ENCODE measurements at regions not wholly inside any gene's neighbourhood (a gene's known extent, or its start where the extent isn't known, plus 50 kb on each side); places are given as distances from the start of the nearest gene placed in this dataset.

DNA sequence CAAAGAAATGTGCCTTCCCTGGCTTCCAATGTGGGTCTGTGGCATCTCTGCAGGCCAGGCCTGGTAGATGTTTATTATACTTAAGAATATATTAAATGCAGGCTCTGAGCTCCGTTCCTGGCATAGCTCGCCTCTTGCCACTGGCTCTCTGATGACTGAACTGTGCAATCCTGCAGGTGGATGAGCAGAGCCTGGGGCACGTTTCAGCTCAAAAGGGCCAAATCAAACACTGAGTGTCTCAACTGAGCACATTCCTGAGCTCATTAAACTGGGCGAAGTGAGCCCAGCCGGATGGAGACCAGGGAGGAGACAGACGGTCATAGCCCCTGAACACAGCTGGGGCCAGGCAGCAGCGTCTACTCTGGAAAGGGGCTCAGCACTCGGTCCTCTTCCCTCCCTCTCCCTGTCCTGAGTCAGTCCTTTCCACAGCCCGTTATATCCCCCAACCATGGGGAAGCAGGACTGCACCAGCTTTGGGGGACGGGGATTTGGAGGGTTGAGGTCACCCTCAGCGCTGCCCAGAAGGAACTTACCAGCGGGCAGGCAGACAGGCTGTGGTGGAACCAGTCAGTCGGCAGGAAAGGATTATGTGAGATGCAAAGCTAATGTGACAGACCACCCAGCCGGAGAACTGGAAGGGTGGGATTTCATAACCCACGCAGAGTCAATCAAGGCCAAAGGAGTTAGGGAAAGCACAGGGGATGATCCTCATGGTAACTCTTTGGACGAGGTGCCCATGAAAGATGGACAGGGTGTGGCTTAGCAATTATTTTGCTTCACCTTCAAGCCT, 77.4 kb upstream of the ANKRD34C start:
- intact Hi-C loops (cut with DNase I): no loop called here
- H3K4me1 ChIP-seq: no peaks in the 10 kb centered on the region
- no peaks in the 10 kb centered on the region for H3K9me3 ChIP-seq
- no peak overlapping the region for H3K4me3 ChIP-seq
- ATAC-seq: no peak
- no peak overlapping the region for H3K27ac ChIP-seq
- TF ChIP-seq CTCF (IDR thresholded peaks at IDR 0.05): no peak
- H3K27me3 ChIP-seq (ENCODE audit: insufficient read depth in 3 of 3, low read length in 2 of 3): peaks cover 0 to 51% (median 9%) of the 10 kb centered on the region in 3 donors
- no peak for DNase-seq
- 33 to 44% (median 37%) methylated on average over 16 of the region's 16 CpGs for whole genome bisulfite sequencing, 3 donors
- no peaks in the 10 kb centered on the region for H3K36me3 ChIP-seq (ENCODE audit: insufficient read depth in 1 of 2, low read depth in 1 of 2)

- 83 to 88% (median 84%) methylated on average over 6 of the region's 6 CpGs for WGBS, 3 donors
- Histone ChIP-seq H3K4me1 (no peaks in the 10 kb centered on the region), H3K27me3 (ENCODE audit: insufficient read depth in 3 of 3, low read length in 2 of 3) (peaks cover 0 to 18% (median 2%) of the 10 kb centered on the region in 3 donors), H3K4me3 (no peak overlapping the region), H3K9me3 (no peaks in the 10 kb centered on the region), H3K36me3 (ENCODE audit: insufficient read depth in 1 of 2, low read depth in 1 of 2) (no peaks in the 10 kb centered on the region), H3K27ac (no peak overlapping the region)
- no peak for TF ChIP-seq CTCF (IDR thresholded peaks at IDR 0.05)
- ATAC-seq (no peak), DNase-seq (no peak)
- intact Hi-C loops (cut with DNase I): no loop called here
These were observed 84.1 kb upstream of the ANKRD34C start for GRCh38 chr15:79198461-79198860.

DNA sequence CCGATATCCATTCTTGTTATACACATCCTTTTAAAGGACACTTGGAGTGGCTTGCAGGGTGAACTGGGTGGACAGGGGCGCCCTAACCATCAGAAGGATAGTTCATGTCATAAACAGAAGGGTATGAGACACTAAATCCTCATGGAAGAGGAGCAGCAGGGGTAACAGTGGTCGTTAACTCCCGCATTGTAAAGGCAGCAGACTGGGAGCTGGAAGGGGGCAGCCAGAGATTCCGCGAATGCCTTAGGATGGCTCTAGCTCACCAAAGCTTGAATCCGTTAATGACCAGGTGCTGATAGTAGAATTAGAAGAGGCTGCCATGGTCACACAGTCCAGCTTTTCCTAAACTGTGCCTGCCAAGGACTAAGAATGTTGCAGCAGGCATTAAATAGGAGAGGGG, 85.2 kb upstream of the ANKRD34C start:
- ATAC-seq (no peak), DNase-seq (no peak)
- H3K36me3 ChIP-seq (ENCODE audit: insufficient read depth in 1 of 2, low read depth in 1 of 2): no peaks in the 10 kb centered on the region
- no peak overlapping the region for H3K4me3 ChIP-seq
- 50 to 62% (median 61%) methylated on average over 7 of the region's 7 CpGs for WGBS, 3 donors
- TF ChIP-seq CTCF (IDR thresholded peaks at IDR 0.05): no peak
- peaks cover 0 to 17% (median 2%) of the 10 kb centered on the region in 3 donors for H3K27me3 ChIP-seq (ENCODE audit: insufficient read depth in 3 of 3, low read length in 2 of 3)
- no peaks in the 10 kb centered on the region for H3K9me3 ChIP-seq
- intact Hi-C loops (cut with DNase I): no loop called here
- no peaks in the 10 kb centered on the region for H3K4me1 ChIP-seq
- no peak overlapping the region for H3K27ac ChIP-seq

DNA sequence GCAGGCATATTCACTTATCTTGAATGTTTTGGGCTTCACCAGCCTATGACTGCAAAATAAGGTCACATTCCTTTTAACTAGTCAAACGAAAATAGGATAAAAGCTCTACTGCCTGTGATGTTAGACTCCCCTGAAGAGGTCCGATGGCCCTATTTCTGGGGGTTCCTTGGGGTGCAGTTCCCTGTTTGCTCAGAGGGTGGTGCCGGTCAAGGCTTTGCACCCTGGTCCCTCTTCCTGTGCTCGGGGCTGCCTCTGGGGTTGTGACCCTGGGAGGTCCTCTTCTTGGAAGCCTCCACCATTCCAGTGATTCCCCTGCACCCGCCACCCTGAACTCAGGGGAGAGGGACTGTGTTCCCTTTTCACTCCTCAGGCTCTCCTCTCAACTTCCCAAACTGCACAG, 86.7 kb upstream of the ANKRD34C start:
- Histone ChIP-seq H3K9me3 (no peaks in the 10 kb centered on the region), H3K27me3 (ENCODE audit: insufficient read depth in 3 of 3, low read length in 2 of 3) (peaks cover 0 to 8% (median 2%) of the 10 kb centered on the region in 3 donors), H3K36me3 (ENCODE audit: insufficient read depth in 1 of 2, low read depth in 1 of 2) (no peaks in the 10 kb centered on the region), H3K4me1 (no peaks in the 10 kb centered on the region), H3K4me3 (no peak overlapping the region), H3K27ac (no peak overlapping the region)
- ATAC-seq (no peak), DNase-seq (no peak)
- intact Hi-C loops (cut with DNase I): no loop called here
- 63 to 76% (median 65%) methylated on average over 5 of the region's 5 CpGs for WGBS, 3 donors
- no peak for TF ChIP-seq CTCF (IDR thresholded peaks at IDR 0.05)

- H3K27me3 ChIP-seq (ENCODE audit: insufficient read depth in 3 of 3, low read length in 2 of 3): peaks cover 0 to 8% (median 2%) of the 10 kb centered on the region in 3 donors
- 63 to 66% (median 63%) methylated on average over 4 of the region's 4 CpGs for WGBS, 3 donors
- intact Hi-C loops (cut with DNase I): no loop called here
These were observed 87.3 kb upstream of the ANKRD34C start for GRCh38 chr15:79195239-79195638.

More at GRCh38 chr15:79195239-79195638, 87.3 kb upstream of the ANKRD34C start:
- H3K9me3 ChIP-seq: no peaks in the 10 kb centered on the region
- no peaks in the 10 kb centered on the region for H3K36me3 ChIP-seq (ENCODE audit: insufficient read depth in 1 of 2, low read depth in 1 of 2)
- ATAC-seq: no peak
- TF ChIP-seq CTCF (IDR thresholded peaks at IDR 0.05): no peak
- no peak overlapping the region for H3K4me3 ChIP-seq
- H3K4me1 ChIP-seq: no peaks in the 10 kb centered on the region
- no peak for DNase-seq
- no peak overlapping the region for H3K27ac ChIP-seq

Data from psoas muscle (tissue), 7 donors.